Tibial nerve (tissue), 4 donors: ENCODE measurements at regions not wholly inside any gene's neighbourhood (a gene's known extent, or its start where the extent isn't known, plus 50 kb on each side); places are given as distances from the start of the nearest gene placed in this dataset.

Experiments used
- EP300 ChIP-seq, 2 donors: sonication (generic); formaldehyde crosslinking; IDR thresholded peaks; one replicate each; pipeline ENCODE4 v1.6.1; 2017; ENCODE audit warnings: antibody characterized with exemption in 2 of 2, mild to moderate bottlenecking in 1 of 2
- POLR2A ChIP-seq, 2 donors: fragments of 450-650 bp; IDR thresholded peaks; one replicate each; pipeline ENCODE4 v1.6.1; 2017; ENCODE audit warnings: antibody characterized with exemption in 2 of 2, mild to moderate bottlenecking in 2 of 2, moderate library complexity in 2 of 2
- TF ChIP-seq, protein P1 (sequence below), 5 experiments: fragments of 200-600 bp in 3 of 5; fragments of 450-650 bp in 2 of 5; sonication (generic) in 3 of 5; IDR thresholded peaks; one replicate each; pipeline ENCODE4 v1.5.1; 2016 to 2019; ENCODE audit warnings: antibody characterized with exemption in 5 of 5, mild to moderate bottlenecking in 3 of 5, moderate library complexity in 2 of 5

DNA sequence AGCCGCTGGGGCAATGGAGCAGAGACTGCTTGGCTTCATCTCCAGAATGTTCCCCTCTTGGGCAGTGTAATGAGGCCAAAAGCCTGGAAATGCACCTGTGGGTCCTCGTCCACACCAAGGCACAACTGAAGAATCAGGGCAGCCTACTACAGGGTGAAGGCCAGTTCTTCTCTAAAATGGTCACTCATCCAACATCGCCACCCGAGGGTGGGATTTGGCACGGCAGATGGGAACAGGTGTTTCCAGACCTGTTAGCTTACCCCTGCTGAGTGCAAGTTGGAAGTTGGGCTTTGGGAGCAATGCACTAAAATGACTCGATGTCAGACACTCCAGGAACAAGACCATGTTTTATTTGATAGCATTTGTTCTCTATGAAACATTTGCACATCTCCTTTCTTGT lies 543.7 kb downstream of the NPHP4 start:
- TF ChIP-seq, protein P1, sequence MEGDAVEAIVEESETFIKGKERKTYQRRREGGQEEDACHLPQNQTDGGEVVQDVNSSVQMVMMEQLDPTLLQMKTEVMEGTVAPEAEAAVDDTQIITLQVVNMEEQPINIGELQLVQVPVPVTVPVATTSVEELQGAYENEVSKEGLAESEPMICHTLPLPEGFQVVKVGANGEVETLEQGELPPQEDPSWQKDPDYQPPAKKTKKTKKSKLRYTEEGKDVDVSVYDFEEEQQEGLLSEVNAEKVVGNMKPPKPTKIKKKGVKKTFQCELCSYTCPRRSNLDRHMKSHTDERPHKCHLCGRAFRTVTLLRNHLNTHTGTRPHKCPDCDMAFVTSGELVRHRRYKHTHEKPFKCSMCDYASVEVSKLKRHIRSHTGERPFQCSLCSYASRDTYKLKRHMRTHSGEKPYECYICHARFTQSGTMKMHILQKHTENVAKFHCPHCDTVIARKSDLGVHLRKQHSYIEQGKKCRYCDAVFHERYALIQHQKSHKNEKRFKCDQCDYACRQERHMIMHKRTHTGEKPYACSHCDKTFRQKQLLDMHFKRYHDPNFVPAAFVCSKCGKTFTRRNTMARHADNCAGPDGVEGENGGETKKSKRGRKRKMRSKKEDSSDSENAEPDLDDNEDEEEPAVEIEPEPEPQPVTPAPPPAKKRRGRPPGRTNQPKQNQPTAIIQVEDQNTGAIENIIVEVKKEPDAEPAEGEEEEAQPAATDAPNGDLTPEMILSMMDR (IDR thresholded peaks at IDR 0.05), result no peak
- TF ChIP-seq POLR2A (IDR thresholded peaks at IDR 0.05), result no peak
- no peak for TF ChIP-seq EP300 (IDR thresholded peaks at IDR 0.05)
